Neuron (in vitro differentiated cells): ENCODE measurements at regions not wholly inside any gene's neighbourhood (a gene's known extent, or its start where the extent isn't known, plus 50 kb on each side); places are given as distances from the start of the nearest gene placed in this dataset.

ENCODE experiments used
- H2AFZ ChIP-seq: one replicate; pipeline ENCODE4 v1.6.1; 2013; ENCODE audit warnings: low read depth, mild to moderate bottlenecking, inconsistent platforms, low read length, moderate library complexity
- H3K27me3 ChIP-seq: one replicate; pipeline ENCODE4 v1.6.1; 2013; ENCODE audit warnings: low read length; ENCODE audit not compliant: insufficient read depth
- H3K36me3 ChIP-seq: one replicate; pipeline ENCODE4 v1.6.1; 2013; ENCODE audit warnings: low read length; ENCODE audit not compliant: insufficient read depth
- H3K4me1 ChIP-seq: one replicate; pipeline ENCODE4 v1.6.1; 2013; ENCODE audit warnings: low read length; ENCODE audit not compliant: insufficient read depth
- H3K4me3 ChIP-seq: 2 replicates; pipeline ENCODE4 v1.5.1; 2013; ENCODE audit warnings: mild to moderate bottlenecking, low read length, moderate library complexity
- H3K9me3 ChIP-seq: one replicate; pipeline ENCODE4 v1.6.1; 2013; ENCODE audit warnings: low read length

DNA sequence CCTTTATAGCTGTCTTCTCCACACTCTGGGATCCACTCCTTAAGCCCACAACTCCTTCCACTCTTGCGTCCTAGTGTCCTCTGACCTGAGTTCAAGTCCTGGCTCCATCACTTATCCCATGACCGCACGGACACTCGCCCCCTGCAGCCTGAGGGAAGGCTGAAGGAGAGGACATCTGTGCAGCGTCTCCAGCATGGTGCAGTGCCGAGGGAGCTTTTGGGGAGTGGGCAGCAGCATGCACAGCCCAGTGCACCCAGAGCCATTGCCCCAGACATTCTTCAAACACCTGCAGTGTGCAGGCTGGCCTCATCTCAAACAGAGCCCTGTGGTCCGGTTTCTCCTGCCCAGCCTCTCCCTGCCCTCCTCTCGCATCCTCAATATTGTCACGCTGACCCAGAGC, 317.1 kb upstream of the ZMIZ1 start:
- H3K9me3 ChIP-seq = no peaks in the 10 kb centered on the region
- H3K27me3 ChIP-seq = no peaks in the 10 kb centered on the region
- H3K4me1 ChIP-seq = peaks cover 33% of the 10 kb centered on the region
- H2AFZ ChIP-seq = no peak overlapping the region
- H3K4me3 ChIP-seq = no peak overlapping the region
- H3K36me3 ChIP-seq = no peaks in the 10 kb centered on the region

DNA sequence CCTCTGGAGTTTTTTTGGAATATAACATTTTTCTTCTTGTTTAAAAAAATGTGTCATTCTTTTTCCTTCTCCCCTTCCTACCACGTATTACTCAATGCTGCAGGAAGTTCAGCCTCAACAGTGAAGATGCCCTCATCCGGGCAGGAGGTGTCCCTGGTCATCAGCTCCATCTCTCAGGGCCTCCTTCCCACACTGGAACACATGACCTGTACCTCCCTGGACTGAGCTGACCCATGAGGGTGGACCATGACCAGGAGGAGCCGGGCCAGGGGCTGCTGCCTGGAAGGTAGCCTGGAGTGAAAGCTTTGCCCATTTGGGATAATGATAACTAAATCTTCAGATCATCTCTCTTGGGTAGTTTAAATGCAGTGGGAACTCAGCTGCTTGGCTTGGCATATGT, 316.5 kb upstream of the ZMIZ1 start:
- H3K4me3 ChIP-seq = no peak overlapping the region
- H3K9me3 ChIP-seq = no peaks in the 10 kb centered on the region
- no peaks in the 10 kb centered on the region for H3K27me3 ChIP-seq
- H3K4me1 ChIP-seq = peaks cover 38% of the 10 kb centered on the region
- no peaks in the 10 kb centered on the region for H3K36me3 ChIP-seq
- no peak overlapping the region for H2AFZ ChIP-seq

DNA sequence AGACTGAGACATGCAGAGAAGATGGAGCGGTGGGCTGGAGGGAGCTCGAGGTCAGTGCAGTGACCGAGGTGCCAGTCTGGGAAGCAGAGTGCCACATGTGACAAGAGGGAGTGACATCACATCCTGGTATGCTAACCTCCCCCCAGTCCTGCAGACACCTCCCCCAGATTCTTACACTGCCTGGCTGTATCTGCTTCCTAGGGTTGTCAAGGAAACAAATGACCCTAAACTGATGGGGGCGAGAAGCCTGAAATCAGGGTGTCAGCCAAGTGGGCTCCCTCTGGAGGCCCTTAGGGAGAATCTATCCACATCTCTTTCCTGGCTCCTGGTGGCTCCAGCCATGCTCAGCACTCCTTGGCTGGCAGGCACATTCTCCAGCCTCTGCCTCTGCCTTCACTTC, 316.1 kb upstream of the ZMIZ1 start:
- H3K4me1 ChIP-seq = peaks cover 38% of the 10 kb centered on the region
- no peak overlapping the region for H3K4me3 ChIP-seq
- no peaks in the 10 kb centered on the region for H3K9me3 ChIP-seq
- no peak overlapping the region for H2AFZ ChIP-seq
- no peaks in the 10 kb centered on the region for H3K27me3 ChIP-seq
- no peaks in the 10 kb centered on the region for H3K36me3 ChIP-seq

DNA sequence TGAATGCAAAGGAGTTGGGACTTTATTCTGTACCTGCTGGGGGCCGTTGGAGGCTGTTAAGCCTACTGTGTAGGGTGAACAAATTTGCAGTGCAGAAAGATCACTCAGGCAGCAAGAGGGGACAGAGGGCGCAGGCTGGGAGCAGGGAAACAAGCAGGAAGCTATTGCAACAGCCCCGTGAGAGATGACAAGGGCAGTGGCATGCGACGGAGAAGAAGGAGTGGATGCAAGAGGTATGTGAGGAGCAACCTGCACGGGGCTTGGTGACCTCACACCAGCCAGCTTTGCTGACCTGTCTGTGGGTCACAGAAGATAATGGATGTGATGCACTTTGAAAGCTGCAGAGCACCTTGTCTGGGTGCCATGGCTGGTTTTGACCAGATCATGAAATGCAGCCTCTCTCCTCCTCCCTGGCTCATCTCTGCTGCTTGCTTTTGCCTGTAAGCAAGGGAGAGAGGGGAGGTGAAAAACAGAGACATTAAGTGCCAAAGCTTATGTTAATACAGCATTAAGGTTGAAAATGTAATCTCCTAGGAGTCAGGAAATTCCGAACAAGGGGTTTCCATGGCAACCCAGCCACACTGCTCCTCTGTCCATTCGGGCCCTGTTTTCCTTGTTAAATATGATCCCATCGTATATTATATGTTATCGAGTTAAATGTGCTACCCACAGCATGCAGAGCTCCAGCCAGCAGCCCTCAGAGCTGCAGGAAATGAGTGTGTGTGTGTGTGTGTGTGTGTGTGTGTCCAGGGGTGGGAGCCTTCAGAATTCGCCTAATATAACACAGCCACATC, 314.3 kb upstream of the ZMIZ1 start:
- H3K4me3 ChIP-seq = no peak overlapping the region
- no peaks in the 10 kb centered on the region for H3K27me3 ChIP-seq
- peaks cover 40% of the 10 kb centered on the region for H3K4me1 ChIP-seq
- H3K36me3 ChIP-seq = no peaks in the 10 kb centered on the region
- H3K9me3 ChIP-seq = no peaks in the 10 kb centered on the region
- H2AFZ ChIP-seq = no peak overlapping the region

DNA sequence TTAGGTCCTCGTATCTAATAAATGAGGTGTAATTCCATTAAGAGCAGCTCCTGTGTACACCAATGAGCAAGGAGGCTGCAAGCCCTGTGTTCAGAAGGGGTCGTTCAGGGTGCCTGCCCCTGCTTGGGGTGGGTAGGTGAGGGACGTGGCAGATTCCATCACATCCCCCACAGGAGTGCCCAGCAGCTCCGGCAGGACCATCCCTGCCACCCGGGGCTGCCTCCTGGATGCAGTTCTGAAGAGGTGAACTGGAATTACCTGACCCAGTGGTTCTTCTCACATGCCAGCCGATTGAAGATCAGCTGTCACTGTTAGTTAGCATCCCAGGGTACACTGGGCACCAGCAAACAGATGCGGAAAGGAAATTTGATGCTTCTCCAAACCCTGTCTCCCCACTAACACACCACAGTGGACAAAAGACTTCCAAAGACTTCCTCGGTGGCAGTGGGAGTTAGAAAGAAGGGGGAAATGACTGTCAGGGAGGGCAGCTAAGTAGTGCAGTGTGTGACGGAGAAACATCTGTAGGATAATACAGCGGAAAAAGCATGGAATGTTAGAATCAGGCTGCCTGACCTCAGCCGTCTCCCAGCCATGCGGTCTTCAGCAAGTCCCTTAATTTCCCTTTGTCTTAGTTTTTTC, 313.6 kb upstream of the ZMIZ1 start:
- Histone ChIP-seq H3K27me3 (no peaks in the 10 kb centered on the region), H3K4me1 (peaks cover 40% of the 10 kb centered on the region), H3K4me3 (no peak overlapping the region), H2AFZ (no peak overlapping the region), H3K36me3 (no peaks in the 10 kb centered on the region), H3K9me3 (no peaks in the 10 kb centered on the region)

DNA sequence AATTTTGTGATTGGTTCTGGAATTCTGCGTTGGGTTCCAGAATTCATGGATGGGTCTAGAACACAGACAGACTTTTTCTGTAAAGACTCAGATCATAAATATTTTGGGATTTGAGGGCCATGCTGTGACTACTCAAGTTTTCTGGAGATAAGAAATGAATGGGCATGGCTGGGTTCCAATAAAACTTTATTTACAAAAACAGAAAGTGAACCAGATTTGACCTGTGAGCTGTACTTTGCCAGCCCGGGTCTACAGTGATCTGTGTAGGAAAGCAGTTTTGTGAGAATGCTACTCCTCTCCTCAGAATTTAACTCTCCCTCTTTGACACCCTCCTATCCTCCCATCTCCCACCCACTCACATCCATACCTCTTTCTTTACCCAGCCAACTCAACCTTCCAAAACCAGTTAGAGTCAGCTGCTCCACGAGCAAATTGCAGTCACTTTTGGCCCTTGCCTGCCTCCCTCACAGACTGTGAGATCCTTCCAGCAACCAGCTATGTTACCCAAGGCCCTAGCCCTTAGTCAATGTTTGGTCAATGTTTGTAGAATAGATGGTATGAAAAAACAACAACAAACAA, 312.8 kb upstream of the ZMIZ1 start:
- Histone ChIP-seq H2AFZ (no peak overlapping the region), H3K36me3 (no peaks in the 10 kb centered on the region), H3K9me3 (no peaks in the 10 kb centered on the region)

DNA sequence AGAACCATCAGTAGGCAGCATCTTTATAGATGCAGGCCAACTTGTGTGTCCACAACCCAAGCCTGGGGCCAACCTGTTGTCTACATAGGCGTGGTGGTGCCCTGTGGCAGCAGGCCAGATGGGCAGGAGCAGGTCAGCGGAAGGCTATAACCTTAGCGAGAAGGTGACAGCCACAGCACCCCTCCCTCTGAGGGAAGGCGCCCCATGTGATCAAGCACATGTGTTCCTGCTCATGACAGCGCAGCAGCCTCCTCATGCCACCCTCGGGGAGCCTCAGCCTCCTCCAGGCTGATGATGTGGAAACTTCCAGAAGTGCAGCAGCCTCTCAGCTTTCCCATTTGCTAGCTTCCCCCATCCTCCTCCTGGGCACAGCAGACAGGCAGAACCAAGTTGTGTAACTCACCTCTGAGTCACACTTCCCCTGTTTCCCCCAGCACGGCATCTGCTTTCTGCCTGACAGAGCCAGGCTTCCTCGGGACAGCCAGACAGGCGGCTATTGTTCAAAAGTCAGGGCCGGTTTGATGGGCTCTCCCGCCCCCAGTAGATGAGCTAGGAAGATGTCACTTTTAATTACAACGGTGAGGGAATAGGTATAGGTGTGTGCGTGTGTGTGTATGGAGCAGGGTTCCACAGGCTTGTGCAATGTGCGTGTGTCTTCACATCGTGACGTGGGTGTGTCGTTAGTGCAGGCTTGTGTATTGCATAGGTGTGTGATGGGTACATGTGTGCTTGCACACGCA, 312.0 kb upstream of the ZMIZ1 start:
- H3K36me3 ChIP-seq = no peaks in the 10 kb centered on the region
- no peaks in the 10 kb centered on the region for H3K9me3 ChIP-seq
- peaks cover 3% of the 10 kb centered on the region for H3K27me3 ChIP-seq
- no peak overlapping the region for H3K4me3 ChIP-seq
- peaks cover 40% of the 10 kb centered on the region for H3K4me1 ChIP-seq
- H2AFZ ChIP-seq = no peak overlapping the region

More for the DNA sequence above, 312.8 kb upstream of the ZMIZ1 start:
- H3K4me3 ChIP-seq = no peak overlapping the region
- peaks cover 40% of the 10 kb centered on the region for H3K4me1 ChIP-seq
- H3K27me3 ChIP-seq = peaks cover 3% of the 10 kb centered on the region

DNA sequence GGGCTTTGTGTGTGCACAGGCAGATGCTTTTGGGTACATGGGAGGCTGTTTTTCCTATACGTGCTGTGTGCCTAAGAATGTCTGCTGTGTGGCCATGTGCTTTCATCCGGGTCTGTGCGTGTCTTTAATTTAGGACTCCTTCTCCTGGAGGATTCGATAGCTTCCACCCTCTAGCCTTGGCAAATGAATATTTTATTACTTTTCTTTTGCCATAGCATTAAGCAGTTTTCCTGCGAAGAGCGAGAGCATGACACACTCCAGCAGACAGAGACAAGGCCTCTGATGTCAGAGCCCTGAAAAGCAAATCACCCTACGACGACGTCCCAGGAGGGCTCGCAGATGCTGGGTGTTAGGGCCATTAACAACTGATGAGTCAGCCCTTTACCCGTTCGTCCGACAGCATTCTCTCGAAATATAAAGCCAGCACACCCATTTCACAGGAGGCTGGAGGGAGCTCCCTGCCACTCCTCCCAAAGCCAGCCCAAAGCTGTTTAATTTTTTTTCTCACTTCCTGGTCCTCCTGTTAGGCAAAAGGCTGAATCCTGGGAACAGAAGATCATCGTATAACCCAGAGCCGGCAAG, 311.3 kb upstream of the ZMIZ1 start:
- H2AFZ ChIP-seq = no peak overlapping the region
- H3K27me3 ChIP-seq = peaks cover 3% of the 10 kb centered on the region
- H3K4me3 ChIP-seq = no peak overlapping the region

DNA sequence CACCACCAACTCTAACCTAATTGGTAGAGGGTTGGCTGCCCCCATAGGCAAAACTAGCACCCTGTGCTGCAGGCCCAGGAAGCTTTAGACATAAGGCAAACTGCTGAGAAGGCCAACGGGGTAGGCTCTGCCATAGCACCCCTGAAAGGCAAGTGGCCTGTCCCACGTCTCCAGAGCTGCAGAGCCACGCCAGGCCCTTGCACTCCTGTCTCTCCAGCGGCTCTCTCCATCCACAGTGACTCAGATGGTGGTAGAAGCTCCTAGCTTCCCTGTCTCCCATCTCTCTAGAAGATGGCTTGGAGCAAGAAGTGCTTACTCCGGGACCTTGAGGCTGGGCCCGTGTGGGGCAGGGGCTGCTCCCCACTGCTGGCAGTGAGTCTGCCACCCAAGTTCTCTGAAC, 310.6 kb upstream of the ZMIZ1 start:
- Histone ChIP-seq H3K9me3 (no peaks in the 10 kb centered on the region), H3K27me3 (peaks cover 3% of the 10 kb centered on the region), H3K4me3 (no peak overlapping the region), H3K4me1 (peaks cover 40% of the 10 kb centered on the region), H3K36me3 (no peaks in the 10 kb centered on the region), H2AFZ (no peak overlapping the region)

More for the DNA sequence above, 311.3 kb upstream of the ZMIZ1 start:
- Histone ChIP-seq H3K9me3 (no peaks in the 10 kb centered on the region), H3K4me1 (peaks cover 40% of the 10 kb centered on the region), H3K36me3 (no peaks in the 10 kb centered on the region)

DNA sequence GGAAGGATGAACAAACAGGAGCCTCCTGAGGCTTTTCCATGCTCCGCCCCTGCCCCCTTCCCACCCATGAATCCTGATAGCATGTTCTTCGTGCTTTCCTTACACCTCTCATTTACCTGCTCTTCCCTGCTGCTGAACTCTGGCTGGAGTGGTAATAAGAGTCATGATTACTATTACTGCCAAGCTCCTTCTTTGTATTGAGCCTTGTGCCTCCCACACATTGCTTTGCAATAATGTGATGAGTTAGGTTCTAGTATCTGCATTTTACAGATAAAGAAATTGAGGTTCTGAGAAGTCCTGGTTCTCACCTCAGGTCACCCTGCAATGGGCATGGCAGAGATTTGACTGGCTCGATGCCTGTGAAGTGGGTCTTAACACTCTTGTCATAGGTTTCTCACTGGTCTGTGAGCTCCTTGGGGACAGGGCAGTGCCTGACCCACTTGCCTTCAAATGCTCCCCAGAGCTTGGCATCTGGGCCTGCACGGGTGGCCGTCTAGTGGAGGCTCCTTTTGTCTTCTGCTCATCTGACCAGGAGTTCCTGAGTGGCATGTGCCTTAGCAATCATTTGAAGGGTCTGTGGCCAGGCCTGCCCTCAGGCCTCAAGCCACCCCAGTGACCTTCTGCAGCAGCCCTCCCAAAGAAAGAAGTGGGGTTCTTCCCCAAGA, 309.2 kb upstream of the ZMIZ1 start:
- H3K27me3 ChIP-seq = peaks cover 3% of the 10 kb centered on the region
- no peak overlapping the region for H3K4me3 ChIP-seq
- no peaks in the 10 kb centered on the region for H3K9me3 ChIP-seq
- no peak overlapping the region for H2AFZ ChIP-seq
- no peaks in the 10 kb centered on the region for H3K36me3 ChIP-seq
- H3K4me1 ChIP-seq = peaks cover 30% of the 10 kb centered on the region

DNA sequence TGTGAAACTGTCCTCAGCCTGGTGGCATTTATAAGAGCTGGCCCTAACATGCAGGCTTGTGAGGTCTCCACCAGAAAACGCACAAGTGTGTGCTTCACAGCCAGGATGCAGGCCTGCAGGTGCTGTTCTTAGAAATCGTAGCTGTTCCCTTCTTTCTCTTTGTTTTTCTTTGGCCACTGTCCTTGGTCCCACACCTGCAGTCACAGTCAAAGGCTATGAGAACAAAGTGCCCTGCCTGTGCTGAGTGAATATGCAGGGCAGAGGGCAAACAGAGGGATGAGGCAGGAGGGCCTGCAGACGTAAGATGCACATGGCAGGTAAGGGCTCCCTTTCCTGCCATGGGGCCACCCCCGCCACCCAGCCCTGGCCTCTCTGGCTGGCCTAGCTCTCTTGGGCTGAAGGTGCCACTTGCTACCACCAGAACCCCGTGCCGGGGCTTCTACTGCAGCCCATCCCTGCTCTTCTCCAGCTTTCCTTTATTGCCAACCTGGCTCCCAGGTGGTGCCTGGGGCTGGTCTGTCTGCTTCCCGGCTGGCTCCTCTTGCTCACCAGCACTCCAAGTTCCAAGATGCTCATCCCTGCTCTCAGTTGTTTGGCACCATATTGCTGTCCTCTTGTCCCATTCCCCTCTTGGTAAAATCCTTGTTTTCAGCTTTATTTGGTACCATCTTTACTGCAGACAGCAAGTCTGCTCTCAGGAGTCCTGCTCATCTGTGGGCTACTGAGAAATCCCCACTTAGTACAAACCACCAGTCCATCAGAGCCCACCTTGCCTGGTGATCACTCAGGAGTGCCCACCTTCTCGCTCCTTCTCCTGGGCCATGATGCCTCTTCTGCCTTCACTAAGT, 308.1 kb upstream of the ZMIZ1 start:
- Histone ChIP-seq H3K4me3 (no peak overlapping the region), H3K9me3 (no peaks in the 10 kb centered on the region), H2AFZ (no peak overlapping the region), H3K27me3 (peaks cover 3% of the 10 kb centered on the region), H3K36me3 (no peaks in the 10 kb centered on the region), H3K4me1 (peaks cover 25% of the 10 kb centered on the region)

DNA sequence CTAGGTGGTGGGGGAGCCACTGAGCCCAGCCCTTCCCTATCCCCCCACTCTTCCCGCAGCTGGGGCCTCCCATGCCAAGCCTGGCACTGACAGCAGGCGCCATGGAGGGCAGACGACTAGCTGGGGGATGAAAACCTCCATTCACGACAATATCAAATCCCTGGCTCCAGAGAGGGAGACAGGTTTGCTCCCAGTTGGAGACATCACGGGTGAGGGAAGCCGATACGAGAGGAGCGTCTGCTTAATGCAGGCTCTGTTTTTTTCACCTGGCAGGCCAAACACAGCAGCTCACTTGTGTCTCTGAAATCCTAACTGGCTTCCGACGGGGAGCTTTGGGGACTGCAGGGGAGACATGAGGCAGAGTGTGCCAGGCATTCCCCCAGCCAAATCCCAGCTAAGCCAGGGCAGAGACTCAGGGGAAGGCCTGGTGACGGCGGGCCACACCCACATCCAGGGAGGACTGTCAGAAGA, 307.4 kb upstream of the ZMIZ1 start:
- Histone ChIP-seq H3K36me3 (no peaks in the 10 kb centered on the region), H3K4me3 (no peak overlapping the region), H3K9me3 (no peaks in the 10 kb centered on the region), H3K4me1 (peaks cover 29% of the 10 kb centered on the region), H3K27me3 (peaks cover 3% of the 10 kb centered on the region), H2AFZ (no peak overlapping the region)
